Common myeloid progenitor, CD34-positive (primary cell): ENCODE measurements at regions not wholly inside any gene's neighbourhood (a gene's known extent, or its start where the extent isn't known, plus 50 kb on each side); places are given as distances from the start of the nearest gene placed in this dataset.

Experiments
- CTCF ChIA-PET: fragments of 350-600 bp; sonication (Branson Sonifier 250); formaldehyde crosslinking; loops from one replicate; lab custom pipeline; 2021; ENCODE audit warnings: antibody characterized with exemption; lab: Charles Lee
- POLR2A ChIA-PET: fragments of 350-600 bp; sonication (Branson Sonifier 250); formaldehyde crosslinking; loops from one replicate; lab custom pipeline; 2021; ENCODE audit warnings: antibody characterized with exemption; lab: Charles Lee
- DNase-seq, 3 donors: peaks; one replicate each; pipeline versions ENCODE4 v3.0.0 to v3.0.0-alpha.2; 2013
- H3K27ac ChIP-seq, 2 experiments: 1 replicate in 1 of 2; 2 replicates in 1 of 2; pipeline ENCODE4 v1.7.0; 2013; ENCODE audit warnings: inconsistent platforms in 2 of 2, low read length in 2 of 2, mild to moderate bottlenecking in 2 of 2, low read depth in 1 of 2, moderate library complexity in 1 of 2; ENCODE audit not compliant: severe bottlenecking in 2 of 2, insufficient read depth in 1 of 2, poor library complexity in 1 of 2
- H3K27me3 ChIP-seq, 5 experiments: replicated peaks in 2 of 5; 1 replicate in 3 of 5; 2 replicates in 2 of 5; pipeline versions ENCODE4 v1.6.1 to v1.7.0; 2013; ENCODE audit warnings: low read length in 4 of 5, mild to moderate bottlenecking in 2 of 5, moderate library complexity in 2 of 5, inconsistent platforms in 1 of 5; ENCODE audit not compliant: insufficient read depth in 5 of 5, control insufficient read depth in 4 of 5
- H3K36me3 ChIP-seq, 4 experiments: 1 replicate in 2 of 4; 2 replicates in 2 of 4; pipeline versions ENCODE4 v1.6.1 to v1.7.0; 2013; ENCODE audit warnings: low read length in 3 of 4, control low read depth in 1 of 4, mild to moderate bottlenecking in 1 of 4; ENCODE audit not compliant: control insufficient read depth in 4 of 4, insufficient read depth in 4 of 4
- H3K4me1 ChIP-seq, 4 experiments: 1 replicate in 3 of 4; 2 replicates in 1 of 4; pipeline versions ENCODE4 v1.6.1 to v1.7.1; 2013; ENCODE audit warnings: low read length in 3 of 4, mild to moderate bottlenecking in 3 of 4, control low read depth in 1 of 4, inconsistent platforms in 1 of 4, moderate library complexity in 1 of 4; ENCODE audit not compliant: control insufficient read depth in 4 of 4, insufficient read depth in 4 of 4; ENCODE audit errors: control extremely low read depth in 1 of 4
- H3K4me3 ChIP-seq, 7 experiments: 1 replicate in 4 of 7; 2 replicates in 3 of 7; pipeline versions ENCODE4 v1.5.1 to v1.7.0; 2013; ENCODE audit warnings: mild to moderate bottlenecking in 7 of 7, low read length in 6 of 7, moderate library complexity in 6 of 7, inconsistent platforms in 2 of 7, low read depth in 2 of 7, control low read depth in 1 of 7; ENCODE audit not compliant: insufficient read depth in 4 of 7, control insufficient read depth in 1 of 7; ENCODE audit errors: extremely low read depth in 1 of 7
- H3K9me3 ChIP-seq, 5 experiments: 1 replicate in 4 of 5; 2 replicates in 1 of 5; pipeline versions ENCODE4 v1.6.1 to v1.7.1; 2013; ENCODE audit warnings: low read length in 4 of 5, mild to moderate bottlenecking in 2 of 5, inconsistent platforms in 1 of 5, low read depth in 1 of 5, moderate library complexity in 1 of 5; ENCODE audit not compliant: control insufficient read depth in 4 of 5, insufficient read depth in 2 of 5; ENCODE audit errors: control extremely low read depth in 1 of 5
- WGBS: methylation state at CpG from one replicate; pipeline ENCODE4 v1.1.5; 2013; ENCODE audit not compliant: insufficient coverage; 5-methylcytosine and 5-hydroxymethylcytosine counted together

GRCh38 chr7:136062625-136063325 is 85.6 kb upstream of the MTPN start:
- H3K36me3 ChIP-seq: no peaks in the 10 kb centered on the region
- H3K4me1 ChIP-seq: no peaks in the 10 kb centered on the region
- CTCF ChIA-PET: no interaction called here
- H3K4me3 ChIP-seq: no peak overlapping the region
- DNase-seq: no peak
- WGBS: 79% methylated on average over 4 of the region's 4 CpGs
- POLR2A ChIA-PET: no interaction called here
- H3K27me3 ChIP-seq: peaks cover 0 to 5% (median 0%) of the 10 kb centered on the region in 5 experiments
- H3K27ac ChIP-seq: no peak overlapping the region
- H3K9me3 ChIP-seq: no peaks in the 10 kb centered on the region

- ChIA-PET POLR2A (no interaction called here), CTCF (no interaction called here)
- Histone ChIP-seq H3K27ac (no peak overlapping the region), H3K4me1 (peaks cover 0 to 3% (median 0%) of the 10 kb centered on the region in 4 experiments), H3K27me3 (peaks cover 0 to 5% (median 0%) of the 10 kb centered on the region in 5 experiments), H3K9me3 (no peaks in the 10 kb centered on the region), H3K4me3 (no peak overlapping the region), H3K36me3 (no peaks in the 10 kb centered on the region)
- no peak for DNase-seq
- WGBS: 100% methylated on average over 1 of the region's 3 CpGs
These were observed 84.3 kb upstream of the MTPN start for GRCh38 chr7:136061433-136061832.

- H3K27me3 ChIP-seq: peaks cover 0 to 3% (median 0%) of the 10 kb centered on the region in 5 experiments
- ChIA-PET CTCF (no interaction called here), POLR2A (no interaction called here)
- no peaks in the 10 kb centered on the region for H3K36me3 ChIP-seq
- no peaks in the 10 kb centered on the region for H3K9me3 ChIP-seq
- H3K27ac ChIP-seq: no peak overlapping the region
- peaks cover 0 to 3% (median 0%) of the 10 kb centered on the region in 4 experiments for H3K4me1 ChIP-seq
- no peak for DNase-seq
- H3K4me3 ChIP-seq: no peak overlapping the region
These were observed 81.4 kb upstream of the MTPN start for GRCh38 chr7:136058546-136058945.

- Histone ChIP-seq H3K9me3 (peaks cover 0 to 1% (median 0%) of the 10 kb centered on the region in 5 experiments), H3K4me1 (peaks cover 0 to 3% (median 0%) of the 10 kb centered on the region in 4 experiments), H3K4me3 (no peak overlapping the region), H3K27ac (no peak overlapping the region), H3K36me3 (no peaks in the 10 kb centered on the region), H3K27me3 (peaks cover 0 to 3% (median 0%) of the 10 kb centered on the region in 5 experiments)
- ChIA-PET CTCF (interaction anchor here (1.1 kb wide), 1 partner anchor 22 kb away, joined by 3 read pairs; no protein-coding TSS in a partner anchor), POLR2A (no interaction called here)
- 60% methylated on average over 2 of the region's 6 CpGs for WGBS
- DNase-seq: no peak
These were observed 80.3 kb upstream of the MTPN start for GRCh38 chr7:136057509-136057908.

GRCh38 chr7:136056651-136057231 is 79.6 kb upstream of the MTPN start:
- ChIA-PET POLR2A (no interaction called here), CTCF (interaction anchor here (1.1 kb wide), 1 partner anchor 23 kb away, joined by 3 read pairs; no protein-coding TSS in a partner anchor)
- DNase-seq: no peak
- Histone ChIP-seq H3K27me3 (peaks cover 0 to 1% (median 0%) of the 10 kb centered on the region in 5 experiments), H3K4me1 (peaks cover 0 to 3% (median 0%) of the 10 kb centered on the region in 4 experiments), H3K9me3 (peaks cover 0 to 1% (median 0%) of the 10 kb centered on the region in 5 experiments), H3K27ac (no peak overlapping the region), H3K36me3 (no peaks in the 10 kb centered on the region), H3K4me3 (no peak overlapping the region)
- 77% methylated on average over 5 of the region's 6 CpGs for WGBS

GRCh38 chr7:136055266-136055665 is 78.1 kb upstream of the MTPN start:
- no peak overlapping the region for H3K27ac ChIP-seq
- DNase-seq: no peak
- CTCF ChIA-PET: no interaction called here
- H3K36me3 ChIP-seq: no peaks in the 10 kb centered on the region
- 80% methylated on average over 1 of the region's 2 CpGs for WGBS
- H3K9me3 ChIP-seq: peaks cover 0 to 1% (median 0%) of the 10 kb centered on the region in 5 experiments
- no peak overlapping the region for H3K4me3 ChIP-seq
- no peaks in the 10 kb centered on the region for H3K27me3 ChIP-seq
- H3K4me1 ChIP-seq: peaks cover 0 to 3% (median 0%) of the 10 kb centered on the region in 4 experiments
- POLR2A ChIA-PET: no interaction called here
